ENCODE measurements at regions not wholly inside any gene's neighbourhood (a gene's known extent, or its start where the extent isn't known, plus 50 kb on each side); places are given as distances from the start of the nearest gene placed in this dataset.

GRCh38 chr21:34022627-34023335 is 50.6 kb upstream of the MRPS6 start:
- no peak overlapping the region for H3K27ac ChIP-seq (ENCODE audit: low read depth in 1 of 2, low read length in 2 of 2)
- 53% methylated on average over 3 of the region's 3 CpGs for WGBS
- H3K4me1 ChIP-seq (ENCODE audit: control insufficient read depth in 4 of 4, insufficient read depth in 4 of 4, low read length in 3 of 4), result peaks cover 0 to 2% (median 0%) of the 10 kb centered on the region in 4 donors

More at GRCh38 chr21:34022627-34023335, 50.6 kb upstream of the MRPS6 start:
- Histone ChIP-seq H3K9me3 (ENCODE audit: control insufficient read depth in 4 of 4, low read length in 3 of 4) (peaks cover 0 to 2% (median under 1%) of the 10 kb centered on the region in 4 donors), H3K4me3 (ENCODE audit: low read depth in 1 of 3, low read length in 3 of 3) (no peak overlapping the region), H3K27me3 (ENCODE audit: control insufficient read depth in 4 of 4, insufficient read depth in 4 of 4, low read length in 3 of 4) (no peaks in the 10 kb centered on the region), H3K36me3 (ENCODE audit: control insufficient read depth in 4 of 4, insufficient read depth in 3 of 4, low read depth in 1 of 4, low read length in 3 of 4) (no peaks in the 10 kb centered on the region), H3K9ac (ENCODE audit: low read depth in 1 of 2, low read length in 2 of 2) (no peak overlapping the region)
- DNase-seq (ENCODE audit: low spot score), result no peak
- TF ChIP-seq RXRA (IDR thresholded peaks at IDR 0.05), result no peak
- no peak for TF ChIP-seq YY1 (IDR thresholded peaks at IDR 0.05)
- no peak for TF ChIP-seq REST (IDR thresholded peaks at IDR 0.05)
- no peak for TF ChIP-seq MAX (IDR thresholded peaks at IDR 0.05)
- no peak for TF ChIP-seq HNF4G (IDR thresholded peaks at IDR 0.05)
- no peak for TF ChIP-seq NR2F2 (IDR thresholded peaks at IDR 0.05)
- TF ChIP-seq FOXA1 (IDR thresholded peaks at IDR 0.05), result no peak
- TF ChIP-seq RAD21 (IDR thresholded peaks at IDR 0.05), result no peak
- TF ChIP-seq, protein P1, sequence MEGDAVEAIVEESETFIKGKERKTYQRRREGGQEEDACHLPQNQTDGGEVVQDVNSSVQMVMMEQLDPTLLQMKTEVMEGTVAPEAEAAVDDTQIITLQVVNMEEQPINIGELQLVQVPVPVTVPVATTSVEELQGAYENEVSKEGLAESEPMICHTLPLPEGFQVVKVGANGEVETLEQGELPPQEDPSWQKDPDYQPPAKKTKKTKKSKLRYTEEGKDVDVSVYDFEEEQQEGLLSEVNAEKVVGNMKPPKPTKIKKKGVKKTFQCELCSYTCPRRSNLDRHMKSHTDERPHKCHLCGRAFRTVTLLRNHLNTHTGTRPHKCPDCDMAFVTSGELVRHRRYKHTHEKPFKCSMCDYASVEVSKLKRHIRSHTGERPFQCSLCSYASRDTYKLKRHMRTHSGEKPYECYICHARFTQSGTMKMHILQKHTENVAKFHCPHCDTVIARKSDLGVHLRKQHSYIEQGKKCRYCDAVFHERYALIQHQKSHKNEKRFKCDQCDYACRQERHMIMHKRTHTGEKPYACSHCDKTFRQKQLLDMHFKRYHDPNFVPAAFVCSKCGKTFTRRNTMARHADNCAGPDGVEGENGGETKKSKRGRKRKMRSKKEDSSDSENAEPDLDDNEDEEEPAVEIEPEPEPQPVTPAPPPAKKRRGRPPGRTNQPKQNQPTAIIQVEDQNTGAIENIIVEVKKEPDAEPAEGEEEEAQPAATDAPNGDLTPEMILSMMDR (IDR thresholded peaks at IDR 0.05; ENCODE audit: low read depth, low read length, missing input control), result no peak
- TF ChIP-seq JUND (IDR thresholded peaks at IDR 0.05), result no peak
- TF ChIP-seq ZBTB33 (IDR thresholded peaks at IDR 0.05), result no peak
- no peak for TF ChIP-seq GABPA (IDR thresholded peaks at IDR 0.05 in 1 of 2, conservative IDR thresholded peaks at IDR 0.05 in 1 of 2)
- TF ChIP-seq FOXA2 (IDR thresholded peaks at IDR 0.05), result no peak
- no peak for TF ChIP-seq TAF1 (conservative IDR thresholded peaks at IDR 0.05)
- TF ChIP-seq SP1 (IDR thresholded peaks at IDR 0.05), result no peak
- no peak for TF ChIP-seq EGR1 (IDR thresholded peaks at IDR 0.05; ENCODE audit: low read depth in 2 of 2)
- no peak for TF ChIP-seq HNF4A (conservative IDR thresholded peaks at IDR 0.05)

All from liver (tissue), 8 donors.